ENCODE measurements at regions not wholly inside any gene's neighbourhood (a gene's known extent, or its start where the extent isn't known, plus 50 kb on each side); places are given as distances from the start of the nearest gene placed in this dataset.

- Histone ChIP-seq H3K36me3 (no peaks in the 10 kb centered on the region), H3K27ac (replicated peaks) (no peak overlapping the region), H3K27me3 (ENCODE audit: low read depth) (peaks cover 34% of the 10 kb centered on the region), H3K9me3 (replicated peaks) (peaks cover under 1% of the 10 kb centered on the region), H3K4me1 (no peaks in the 10 kb centered on the region), H3K4me3 (no peak overlapping the region)
- DNase-seq, result no peak
- no peak for TF ChIP-seq CTCF (IDR thresholded peaks at IDR 0.05; ENCODE audit: borderline replicate concordance)
- intact Hi-C loops (cut with micrococcal nuclease), result no loop called here
These were observed 194.2 kb downstream of the GPAM start for GRCh38 chr10:111989136-111989911.

GRCh38 chr10:111990734-111991133 lies 192.8 kb downstream of the GPAM start:
- intact Hi-C loops (cut with micrococcal nuclease), result no loop called here
- TF ChIP-seq CTCF (IDR thresholded peaks at IDR 0.05; ENCODE audit: borderline replicate concordance), result peak; percentile 13
- DNase-seq, result no peak
- no peak overlapping the region for H3K27ac ChIP-seq (replicated peaks)
- no peaks in the 10 kb centered on the region for H3K36me3 ChIP-seq
- H3K27me3 ChIP-seq (ENCODE audit: low read depth), result peaks cover 34% of the 10 kb centered on the region
- H3K4me3 ChIP-seq, result no peak overlapping the region
- peaks cover 9% of the 10 kb centered on the region for H3K9me3 ChIP-seq (replicated peaks)
- no peaks in the 10 kb centered on the region for H3K4me1 ChIP-seq

- no peaks in the 10 kb centered on the region for H3K4me1 ChIP-seq
- TF ChIP-seq CTCF (IDR thresholded peaks at IDR 0.05; ENCODE audit: borderline replicate concordance), result no peak
- H3K36me3 ChIP-seq, result no peaks in the 10 kb centered on the region
- intact Hi-C loops (cut with micrococcal nuclease), result no loop called here
- H3K27ac ChIP-seq (replicated peaks), result no peak overlapping the region
- H3K9me3 ChIP-seq (replicated peaks), result peaks cover 9% of the 10 kb centered on the region
- no peak overlapping the region for H3K4me3 ChIP-seq
- peaks cover 25% of the 10 kb centered on the region for H3K27me3 ChIP-seq (ENCODE audit: low read depth)
- DNase-seq, result no peak
These were observed 190.2 kb downstream of the GPAM start for GRCh38 chr10:111993321-111993720.

GRCh38 chr10:111993872-111994426 lies 189.6 kb downstream of the GPAM start:
- H3K9me3 ChIP-seq (replicated peaks), result peaks cover 9% of the 10 kb centered on the region
- no peak for TF ChIP-seq CTCF (IDR thresholded peaks at IDR 0.05; ENCODE audit: borderline replicate concordance)
- peaks cover 21% of the 10 kb centered on the region for H3K27me3 ChIP-seq (ENCODE audit: low read depth)
- H3K4me1 ChIP-seq, result no peaks in the 10 kb centered on the region
- intact Hi-C loops (cut with micrococcal nuclease), result no loop called here
- H3K27ac ChIP-seq (replicated peaks), result no peak overlapping the region
- DNase-seq, result no peak
- H3K4me3 ChIP-seq, result no peak overlapping the region
- no peaks in the 10 kb centered on the region for H3K36me3 ChIP-seq

- H3K4me3 ChIP-seq, result no peak overlapping the region
- intact Hi-C loops (cut with micrococcal nuclease), result no loop called here
- H3K4me1 ChIP-seq, result no peaks in the 10 kb centered on the region
- peaks cover 4% of the 10 kb centered on the region for H3K27me3 ChIP-seq (ENCODE audit: low read depth)
- TF ChIP-seq CTCF (IDR thresholded peaks at IDR 0.05; ENCODE audit: borderline replicate concordance), result no peak
- no peak for DNase-seq
- H3K9me3 ChIP-seq (replicated peaks), result peaks cover 9% of the 10 kb centered on the region
- no peak overlapping the region for H3K27ac ChIP-seq (replicated peaks)
- H3K36me3 ChIP-seq, result no peaks in the 10 kb centered on the region
These were observed 187.5 kb downstream of the GPAM start for GRCh38 chr10:111996103-111996502.
